HT1080 (cell line): ENCODE measurements at regions not wholly inside any gene's neighbourhood (a gene's known extent, or its start where the extent isn't known, plus 50 kb on each side); places are given as distances from the start of the nearest gene placed in this dataset.

Experiments used
- DNase-seq: peaks from one replicate; pipeline ENCODE4 v3.0.0-alpha.2; 2015; ENCODE audit warnings: low read depth

GRCh38 chr5:43941806-43942205 is 338.8 kb downstream of the NNT start:
- DNase-seq: no peak

DNA sequence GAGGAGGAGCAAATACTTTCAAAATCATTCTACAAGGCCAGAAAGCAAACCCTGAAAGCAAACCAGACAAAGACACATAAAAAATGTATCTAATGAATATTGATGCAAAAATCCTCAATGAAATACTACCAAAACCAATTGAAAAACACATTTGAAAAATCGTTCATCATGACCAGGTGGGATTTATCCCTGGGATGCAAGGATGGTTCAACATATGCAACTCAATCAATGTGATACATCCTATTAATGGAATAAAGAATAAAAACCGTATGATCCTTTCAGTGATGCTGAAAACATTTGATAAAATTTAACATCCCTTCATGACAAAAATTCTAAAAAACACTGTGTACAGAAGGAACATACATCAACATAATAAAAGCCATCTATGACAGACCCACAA is 337.6 kb downstream of the NNT start:
- DNase-seq: no peak

DNA sequence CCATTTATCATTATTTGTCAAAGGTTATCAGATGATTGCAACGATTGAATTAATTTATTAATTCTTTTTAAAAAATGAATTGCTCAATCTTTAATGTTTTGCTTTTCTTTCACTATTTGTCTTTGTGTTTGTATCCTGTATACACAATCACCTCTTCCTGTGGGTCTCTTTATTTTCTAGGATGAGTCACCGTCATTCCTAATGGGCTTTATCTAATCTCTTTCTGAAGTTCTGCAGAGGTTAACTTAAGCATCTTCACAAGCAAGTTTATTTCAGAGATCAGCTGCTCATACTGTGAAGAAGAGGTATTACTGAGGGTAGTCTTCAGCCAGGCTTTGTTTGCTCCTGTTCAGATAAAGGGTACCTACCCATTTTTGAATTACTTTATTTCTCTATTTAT is 323.9 kb downstream of the NNT start:
- no peak for DNase-seq

DNA sequence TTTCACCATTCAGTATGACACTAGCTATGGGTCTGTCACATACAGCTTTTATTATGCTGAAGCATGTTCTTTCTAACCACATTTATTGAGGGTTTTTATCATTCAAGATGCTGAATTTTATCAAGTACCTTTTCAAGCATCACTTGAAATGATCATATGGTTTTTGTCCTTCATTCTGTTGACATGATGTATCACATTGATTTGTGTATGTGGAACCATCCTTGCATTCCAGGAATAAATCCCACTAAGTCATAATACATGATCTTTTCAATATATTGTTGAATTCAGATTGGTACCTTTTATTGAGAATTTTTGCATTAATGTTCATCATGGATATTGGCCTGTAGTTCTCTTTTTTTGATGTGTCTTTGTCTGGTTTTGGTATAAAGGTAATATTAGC is 317.4 kb downstream of the NNT start:
- no peak for DNase-seq

- no peak for DNase-seq
Measured at GRCh38 chr5:43917925-43918324, 314.9 kb downstream of the NNT start.

DNA sequence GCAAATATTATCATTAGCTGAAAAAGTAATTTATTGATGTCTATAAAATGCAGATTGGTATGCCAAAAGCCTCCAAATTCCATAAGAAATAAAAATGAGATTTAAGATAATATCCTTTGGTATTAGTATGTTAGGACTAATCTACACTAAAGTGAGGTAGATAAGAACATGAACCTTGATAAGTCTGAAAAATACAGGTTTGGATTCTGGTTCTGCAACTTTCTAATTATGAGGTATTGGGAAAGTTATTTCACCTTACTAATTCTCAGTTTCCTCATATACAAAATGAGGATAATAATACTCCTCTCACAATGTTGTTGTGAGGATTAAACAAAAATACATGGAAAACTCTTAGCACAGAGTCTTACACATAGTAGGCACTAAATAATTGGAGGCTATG is 300.1 kb downstream of the NNT start:
- no peak for DNase-seq

DNA sequence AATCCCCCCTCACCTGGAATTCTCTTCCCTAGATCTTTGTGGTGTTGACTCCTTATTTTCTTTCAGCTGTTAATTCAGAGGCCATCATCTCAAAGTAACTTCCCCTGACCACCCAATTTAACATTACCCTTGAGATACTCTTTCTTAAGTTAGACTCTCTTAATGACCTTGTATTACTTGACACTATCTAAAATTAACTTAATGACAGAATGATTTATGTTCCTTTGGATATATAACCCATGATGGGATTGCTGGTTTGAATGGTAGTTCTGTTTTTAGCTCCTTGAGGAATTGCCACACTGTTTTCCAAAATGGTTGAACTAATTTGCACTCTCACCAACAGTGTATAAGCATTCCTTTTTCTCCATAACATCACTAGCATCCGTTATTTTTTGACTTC is 298.0 kb downstream of the NNT start:
- DNase-seq: no peak

DNA sequence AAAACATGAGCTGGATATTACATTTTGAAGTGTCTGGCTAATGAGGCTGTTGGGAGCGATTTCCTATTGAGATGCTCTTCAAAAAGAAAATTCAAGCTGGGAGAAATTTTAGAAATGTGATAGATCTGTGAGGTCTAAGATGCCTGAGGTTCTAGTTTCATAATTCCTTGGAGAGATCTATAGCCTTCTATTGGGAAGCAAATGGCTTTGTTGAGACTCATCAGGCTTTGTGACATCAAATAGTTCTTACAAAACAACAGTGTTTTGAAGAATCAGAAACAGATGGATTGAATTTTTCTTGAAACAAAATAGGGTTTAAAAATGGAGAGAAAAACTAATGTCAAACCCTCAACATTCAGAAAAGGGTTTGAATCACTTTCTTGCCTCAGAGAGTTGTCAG is 292.9 kb downstream of the NNT start:
- no peak for DNase-seq

DNA sequence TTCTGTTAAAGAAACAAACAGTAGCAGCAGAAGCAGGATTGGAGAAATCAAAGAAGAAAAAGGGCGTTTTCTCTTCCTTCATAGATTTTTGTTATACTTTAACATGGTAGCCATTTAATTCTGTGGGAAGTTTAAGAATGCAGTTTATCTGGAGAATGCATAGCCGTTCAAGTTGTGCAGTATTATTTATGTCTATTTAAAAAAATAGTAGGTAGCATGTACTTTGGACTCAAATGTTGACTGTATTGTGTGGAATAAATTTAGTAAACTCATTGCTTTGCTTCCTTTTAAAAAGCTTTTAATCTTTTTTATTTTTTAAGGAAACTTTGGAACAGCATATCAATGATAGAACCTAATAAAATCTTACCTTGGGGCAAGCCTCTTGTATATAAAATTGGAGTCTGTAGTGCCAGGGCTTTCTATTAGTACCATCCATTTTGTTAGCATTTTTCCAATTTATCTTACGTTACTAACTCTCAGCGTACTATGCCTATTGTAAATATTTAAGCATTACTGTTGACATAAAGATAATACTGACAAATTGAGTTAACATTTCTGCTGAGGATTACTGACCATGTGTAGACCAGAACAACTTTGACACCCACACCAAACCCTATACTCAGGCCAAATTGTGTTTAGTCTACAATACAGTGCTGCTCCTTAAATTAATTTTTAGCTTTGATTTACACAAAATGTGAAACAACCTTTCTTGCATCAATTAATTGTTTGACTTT is 291.1 kb downstream of the NNT start:
- no peak for DNase-seq

DNA sequence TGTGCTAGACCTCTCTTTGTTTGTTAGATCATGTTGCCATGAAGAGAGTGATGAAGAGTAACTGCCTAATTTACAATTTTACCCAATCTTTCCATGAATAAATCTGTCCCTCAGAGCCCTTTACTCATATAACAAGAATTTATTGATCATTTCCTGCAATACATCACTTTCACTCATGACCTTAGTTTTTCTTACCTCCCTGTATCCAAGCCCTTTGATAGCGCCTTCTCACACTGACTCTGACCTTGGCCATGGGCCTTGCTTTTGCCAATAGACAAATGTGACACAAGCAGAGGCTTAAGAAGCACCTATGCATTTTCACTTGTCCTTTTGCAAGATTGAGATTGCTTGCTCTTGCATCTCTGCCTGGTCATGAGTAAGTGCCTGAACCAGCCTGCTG is 288.1 kb downstream of the NNT start:
- DNase-seq: peak; percentile 1

- DNase-seq: no peak
Measured at GRCh38 chr5:43889233-43889632, 286.3 kb downstream of the NNT start.

DNA sequence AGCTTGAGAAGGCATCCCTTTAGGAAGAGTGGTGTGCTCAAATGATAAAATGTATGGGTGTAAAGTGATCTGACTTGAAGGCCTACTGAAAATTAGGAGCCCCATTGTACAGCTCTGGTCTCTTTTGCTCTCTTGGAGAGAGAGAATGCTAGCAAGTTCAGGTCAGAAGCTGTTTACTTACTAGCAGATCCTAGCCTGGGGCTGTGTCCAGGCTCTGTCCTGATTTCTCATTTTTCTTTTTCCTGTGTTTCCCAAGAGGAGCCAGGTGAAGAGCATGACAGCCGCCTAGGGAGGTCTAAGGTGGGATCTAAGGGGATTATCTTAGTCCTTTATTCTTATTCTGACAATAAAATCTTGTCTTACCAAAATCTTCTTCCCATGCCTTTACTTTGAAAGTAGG is 272.8 kb downstream of the NNT start:
- no peak for DNase-seq

DNA sequence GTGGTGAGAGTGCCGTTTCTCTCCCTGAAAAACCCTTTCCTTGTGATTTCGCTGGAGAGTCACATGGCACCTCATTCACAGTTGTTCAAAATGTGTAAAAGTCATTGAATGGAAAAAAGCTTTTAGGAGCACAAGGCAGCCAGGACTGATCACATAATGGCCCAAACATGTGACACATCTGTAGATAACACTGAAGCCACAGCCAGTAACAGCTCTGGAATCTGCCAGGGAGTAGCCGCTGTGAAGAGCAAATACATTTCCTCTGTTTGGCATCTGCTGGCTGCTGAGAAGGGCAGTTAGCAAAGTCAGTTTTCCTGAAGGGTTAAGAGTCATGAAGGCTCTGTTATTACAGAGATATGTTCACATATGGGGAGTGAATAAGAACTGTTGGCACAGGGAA is 271.8 kb downstream of the NNT start:
- peak; percentile 54 for DNase-seq

- DNase-seq: no peak
Measured at GRCh38 chr5:43873791-43874190, 270.8 kb downstream of the NNT start.

- no peak for DNase-seq
Measured at GRCh38 chr5:43859309-43859708, 256.3 kb downstream of the NNT start.

DNA sequence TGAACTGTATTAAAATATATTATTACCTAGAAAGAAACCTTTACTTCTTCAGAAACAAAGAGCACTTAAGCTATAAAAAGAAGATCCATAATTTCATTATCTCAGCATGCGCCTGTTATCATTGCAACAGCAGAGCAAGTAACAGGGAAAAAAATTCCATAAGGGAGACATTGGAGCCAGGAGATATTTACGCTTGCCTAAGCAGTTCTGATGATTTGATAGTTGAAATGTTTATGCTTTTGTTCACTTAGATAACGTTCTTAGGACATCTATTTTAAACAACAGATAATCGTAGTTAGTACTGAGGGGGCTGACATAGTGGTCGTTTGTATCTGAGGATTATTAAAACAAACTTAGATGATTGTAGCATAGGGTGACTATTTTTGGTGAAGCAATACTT is 252.5 kb downstream of the NNT start:
- DNase-seq: no peak

DNA sequence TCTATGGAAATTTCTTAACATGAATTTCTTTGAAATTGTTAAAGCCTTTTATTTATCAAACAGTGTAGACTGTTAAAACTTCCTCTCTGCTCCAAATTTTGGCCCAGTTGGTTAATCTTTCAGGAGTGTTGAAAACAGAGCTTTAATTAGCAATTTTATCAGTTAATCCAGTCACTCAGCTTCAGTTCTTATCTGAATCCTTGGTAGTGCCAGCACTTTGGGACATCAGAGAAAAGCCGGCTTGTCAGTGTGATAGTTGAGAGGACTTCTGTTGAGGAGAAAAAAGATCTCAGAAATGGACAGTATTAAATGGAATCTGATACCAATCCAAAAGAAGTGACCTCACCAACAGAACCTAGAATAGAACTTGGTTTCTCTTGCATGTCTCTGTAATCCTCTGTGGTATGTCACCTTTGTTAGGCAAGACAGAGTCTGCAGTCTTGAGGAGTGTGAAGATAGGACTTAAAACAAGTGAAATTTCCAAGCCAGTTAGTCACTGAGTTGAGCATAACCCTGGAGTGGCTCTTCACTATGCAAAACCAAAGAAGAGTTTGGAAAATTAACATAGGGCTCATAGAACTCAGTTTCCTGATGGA is 251.8 kb downstream of the NNT start:
- DNase-seq: no peak

- no peak for DNase-seq
Measured at GRCh38 chr5:43852279-43852678, 249.3 kb downstream of the NNT start.

DNA sequence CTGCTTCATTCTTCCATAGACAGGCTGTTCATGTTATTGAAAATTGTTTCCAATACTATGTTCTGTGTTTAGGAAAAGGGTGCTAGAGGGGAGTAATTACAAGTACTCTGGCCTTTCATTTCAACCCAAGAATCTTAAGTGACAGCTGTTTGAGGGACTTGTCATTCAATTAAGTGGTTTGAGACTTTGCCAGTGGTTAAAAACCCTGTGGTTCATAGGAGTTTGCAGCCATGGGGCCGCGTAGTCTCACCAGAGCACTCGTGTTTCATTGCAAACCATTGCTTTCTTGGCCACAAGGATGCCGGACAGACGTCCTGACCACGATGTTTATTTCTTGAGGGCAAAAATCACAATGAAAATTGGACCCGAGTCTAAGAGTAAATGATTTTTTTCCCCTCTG is 248.8 kb downstream of the NNT start:
- no peak for DNase-seq

GRCh38 chr5:43840424-43841125 is 237.6 kb downstream of the NNT start:
- no peak for DNase-seq

DNA sequence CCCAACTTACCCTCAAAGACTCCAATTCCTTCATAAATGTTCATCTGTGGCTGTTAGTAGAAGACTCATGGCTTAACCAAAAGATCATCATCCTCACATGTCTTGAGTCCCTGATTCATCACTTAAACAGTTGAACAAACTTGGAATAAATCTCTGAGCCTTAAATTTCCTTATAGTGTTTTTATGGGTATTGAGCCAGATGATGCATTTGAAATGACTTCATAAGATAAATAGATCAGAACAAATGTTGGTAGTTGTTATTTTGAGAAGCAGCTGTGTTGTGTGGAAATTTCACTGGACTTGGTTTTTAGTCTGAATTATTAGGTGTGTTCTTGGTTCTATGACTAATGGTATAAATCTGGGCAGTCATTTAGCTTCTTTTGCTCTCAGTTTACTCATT is 236.2 kb downstream of the NNT start:
- peak; percentile 63 for DNase-seq

- DNase-seq: no peak
Measured at GRCh38 chr5:43837996-43838395, 235.0 kb downstream of the NNT start.

- DNase-seq: no peak
Measured at GRCh38 chr5:43837091-43837490, 234.1 kb downstream of the NNT start.
